Osteoblast (primary cell): ENCODE measurements at regions not wholly inside any gene's neighbourhood (a gene's known extent, or its start where the extent isn't known, plus 50 kb on each side); places are given as distances from the start of the nearest gene placed in this dataset.

Source experiments
- DNase-seq: peaks from one replicate; pipeline ENCODE4 v3.0.0; 2011; ENCODE audit warnings: low spot score, mixed read lengths; ENCODE audit not compliant: insufficient read length; ENCODE audit errors: missing footprints
- H2AFZ ChIP-seq: 2 replicates; pipeline ENCODE4 v1.6.0; 2011; ENCODE audit warnings: mild to moderate bottlenecking, low read length
- H3K27ac ChIP-seq: 2 replicates; pipeline ENCODE4 v1.5.1; 2011; ENCODE audit warnings: mild to moderate bottlenecking, low read depth, low read length, moderate library complexity
- H3K27me3 ChIP-seq: 2 replicates; pipeline ENCODE4 v1.6.0; 2012; ENCODE audit warnings: mild to moderate bottlenecking, control low read depth, inconsistent platforms, low read length, moderate library complexity; ENCODE audit not compliant: insufficient read depth
- H3K36me3 ChIP-seq: 2 replicates; pipeline ENCODE4 v1.5.1; 2011; ENCODE audit warnings: mild to moderate bottlenecking, low read length, control low read depth, moderate library complexity; ENCODE audit not compliant: insufficient read depth
- H3K4me1 ChIP-seq: 2 replicates; pipeline ENCODE4 v1.5.1; 2011; ENCODE audit warnings: mild to moderate bottlenecking, low read length, control low read depth, moderate library complexity; ENCODE audit not compliant: insufficient read depth
- H3K4me2 ChIP-seq: 2 replicates; pipeline ENCODE4 v1.6.0; 2011; ENCODE audit warnings: mild to moderate bottlenecking, low read length; ENCODE audit not compliant: insufficient read depth
- H3K4me3 ChIP-seq: fragments of 200-600 bp; sonication (generic); 3 replicates; pipeline ENCODE4 v1.5.1; 2012; ENCODE audit warnings: mild to moderate bottlenecking, low read length, inconsistent platforms; ENCODE audit not compliant: insufficient read depth
- H3K79me2 ChIP-seq: 2 replicates; pipeline ENCODE4 v1.6.0; 2012; ENCODE audit warnings: mild to moderate bottlenecking, low read length, control low read depth, inconsistent platforms; ENCODE audit not compliant: insufficient read depth
- H3K9me3 ChIP-seq: 2 replicates; pipeline ENCODE4 v1.5.1; 2011; ENCODE audit warnings: low read depth, low read length, control low read depth
- H4K20me1 ChIP-seq: 2 replicates; pipeline ENCODE4 v1.6.0; 2012; ENCODE audit warnings: mild to moderate bottlenecking, low read length, control low read depth; ENCODE audit not compliant: insufficient read depth
- CTCF ChIP-seq: IDR thresholded peaks from 2 replicates; pipeline ENCODE4 v1.5.1; 2011; ENCODE audit warnings: mild to moderate bottlenecking, low read depth, low read length, moderate library complexity; ENCODE audit errors: extremely low read depth

GRCh38 chr5:102018279-102018678, 277.8 kb downstream of the SLCO4C1 start:
- H3K27ac ChIP-seq = no peak overlapping the region
- no peak for DNase-seq

GRCh38 chr5:102014371-102014770, 281.7 kb downstream of the SLCO4C1 start:
- no peak for TF ChIP-seq CTCF

More at GRCh38 chr5:102018279-102018678, 277.8 kb downstream of the SLCO4C1 start:
- Histone ChIP-seq H4K20me1 (no peaks in the 10 kb centered on the region), H3K79me2 (no peaks in the 10 kb centered on the region), H3K4me3 (no peak overlapping the region), H3K4me1 (no peaks in the 10 kb centered on the region), H3K9me3 (no peaks in the 10 kb centered on the region), H3K27me3 (no peaks in the 10 kb centered on the region), H3K36me3 (no peaks in the 10 kb centered on the region), H3K4me2 (no peak overlapping the region), H2AFZ (no peak overlapping the region)
- TF ChIP-seq CTCF = no peak

GRCh38 chr5:102010644-102011043, 285.4 kb downstream of the SLCO4C1 start:
- H4K20me1 ChIP-seq = no peaks in the 10 kb centered on the region
- H3K9me3 ChIP-seq = no peaks in the 10 kb centered on the region
- TF ChIP-seq CTCF = no peak
- H3K27ac ChIP-seq = no peak overlapping the region
- H3K4me2 ChIP-seq = no peak overlapping the region
- DNase-seq = no peak
- no peak overlapping the region for H3K4me3 ChIP-seq
- H3K36me3 ChIP-seq = no peaks in the 10 kb centered on the region
- no peaks in the 10 kb centered on the region for H3K79me2 ChIP-seq
- H3K4me1 ChIP-seq = no peaks in the 10 kb centered on the region
- H2AFZ ChIP-seq = no peak overlapping the region
- no peaks in the 10 kb centered on the region for H3K27me3 ChIP-seq

More at GRCh38 chr5:102014371-102014770, 281.7 kb downstream of the SLCO4C1 start:
- Histone ChIP-seq H3K9me3 (no peaks in the 10 kb centered on the region), H3K27me3 (no peaks in the 10 kb centered on the region), H3K27ac (no peak overlapping the region), H3K36me3 (no peaks in the 10 kb centered on the region), H3K4me2 (no peak overlapping the region), H3K79me2 (no peaks in the 10 kb centered on the region), H4K20me1 (no peaks in the 10 kb centered on the region), H3K4me1 (no peaks in the 10 kb centered on the region), H3K4me3 (no peak overlapping the region), H2AFZ (no peak overlapping the region)
- DNase-seq = no peak

GRCh38 chr5:101997235-101997634, 298.8 kb downstream of the SLCO4C1 start:
- H3K4me2 ChIP-seq = no peak overlapping the region
- H3K36me3 ChIP-seq = no peaks in the 10 kb centered on the region
- DNase-seq = no peak
- no peak overlapping the region for H3K27ac ChIP-seq
- no peaks in the 10 kb centered on the region for H3K4me1 ChIP-seq
- H3K79me2 ChIP-seq = no peaks in the 10 kb centered on the region
- H3K27me3 ChIP-seq = no peaks in the 10 kb centered on the region
- no peak overlapping the region for H3K4me3 ChIP-seq
- no peak overlapping the region for H2AFZ ChIP-seq
- no peaks in the 10 kb centered on the region for H4K20me1 ChIP-seq
- no peaks in the 10 kb centered on the region for H3K9me3 ChIP-seq
- no peak for TF ChIP-seq CTCF
